ENCODE measurements at regions not wholly inside any gene's neighbourhood (a gene's known extent, or its start where the extent isn't known, plus 50 kb on each side); places are given as distances from the start of the nearest gene placed in this dataset.

GRCh38 chr3:185309302-185309701 is 53.6 kb upstream of the MAP3K13 start (continued):
- TF ChIP-seq ZHX2 (IDR thresholded peaks at IDR 0.05; ENCODE audit: low read depth) = no peak
- TF ChIP-seq ZHX2 (CRISPR knock-in tag; IDR thresholded peaks at IDR 0.05; ENCODE audit: borderline replicate concordance) = no peak
- no peak for TF ChIP-seq ZNF749 (CRISPR knock-in tag; IDR thresholded peaks at IDR 0.05; ENCODE audit: borderline replicate concordance)
- no peak for TF ChIP-seq GMEB2 (CRISPR knock-in tag; IDR thresholded peaks at IDR 0.05; ENCODE audit: low read depth)
- TF ChIP-seq ATRX (CRISPR knock-in tag; IDR thresholded peaks at IDR 0.05; ENCODE audit: borderline replicate concordance) = no peak
- peak; percentile 41; the same call in 1 of the 2 replicates for TF ChIP-seq ZNF350 (CRISPR knock-in tag; IDR thresholded peaks at IDR 0.05; ENCODE audit: borderline replicate concordance, low read depth)
- TF ChIP-seq ONECUT2 (CRISPR knock-in tag; IDR thresholded peaks at IDR 0.05) = no peak
- TF ChIP-seq E2F2 (CRISPR knock-in tag; IDR thresholded peaks at IDR 0.05; ENCODE audit: borderline replicate concordance) = no peak
- TF ChIP-seq ZNF367 (CRISPR knock-in tag; IDR thresholded peaks at IDR 0.05; ENCODE audit: borderline replicate concordance) = no peak
- TF ChIP-seq SMAD1 (CRISPR knock-in tag; IDR thresholded peaks at IDR 0.05; ENCODE audit: borderline replicate concordance, low read depth) = no peak
- peak; percentile 36 for TF ChIP-seq FOSL2 (CRISPR knock-in tag; IDR thresholded peaks at IDR 0.05)
- TF ChIP-seq PRDM10 (CRISPR knock-in tag; IDR thresholded peaks at IDR 0.05; ENCODE audit: low read depth) = peak; percentile 49; the same call in 1 of the 2 replicates
- TF ChIP-seq HMGXB4 (CRISPR knock-in tag; IDR thresholded peaks at IDR 0.05; ENCODE audit: borderline replicate concordance in 1 of 2, low read depth in 1 of 2) = no peak
- TF ChIP-seq SIN3B (IDR thresholded peaks at IDR 0.05; ENCODE audit: low read length) = no peak
- TF ChIP-seq HHEX (CRISPR knock-in tag; IDR thresholded peaks at IDR 0.05) = no peak

Measured in HepG2 (cell line).